GM19025 (cell line): ENCODE measurements at regions not wholly inside any gene's neighbourhood (a gene's known extent, or its start where the extent isn't known, plus 50 kb on each side); places are given as distances from the start of the nearest gene placed in this dataset.
"Not testable (repeated sequence)": the region's sequence is repeated elsewhere in the genome, so short reads cannot be mapped to it uniquely, and the experiment has no call there.

Experiments used
- ATAC-seq: cut with Tn5 transposase; IDR thresholded peaks from one replicate; pipeline ENCODE4 v1.9.1; 2021; ENCODE audit warnings: mild to moderate bottlenecking, low read depth, moderate library complexity; ENCODE audit not compliant: unreplicated experiment

GRCh38 chr11:49499117-49499516, 290.7 kb upstream of the FOLH1 start:
- ATAC-seq, result no peak

- no peak for ATAC-seq
These were observed 296.8 kb upstream of the FOLH1 start for GRCh38 chr11:49505231-49505630.

DNA sequence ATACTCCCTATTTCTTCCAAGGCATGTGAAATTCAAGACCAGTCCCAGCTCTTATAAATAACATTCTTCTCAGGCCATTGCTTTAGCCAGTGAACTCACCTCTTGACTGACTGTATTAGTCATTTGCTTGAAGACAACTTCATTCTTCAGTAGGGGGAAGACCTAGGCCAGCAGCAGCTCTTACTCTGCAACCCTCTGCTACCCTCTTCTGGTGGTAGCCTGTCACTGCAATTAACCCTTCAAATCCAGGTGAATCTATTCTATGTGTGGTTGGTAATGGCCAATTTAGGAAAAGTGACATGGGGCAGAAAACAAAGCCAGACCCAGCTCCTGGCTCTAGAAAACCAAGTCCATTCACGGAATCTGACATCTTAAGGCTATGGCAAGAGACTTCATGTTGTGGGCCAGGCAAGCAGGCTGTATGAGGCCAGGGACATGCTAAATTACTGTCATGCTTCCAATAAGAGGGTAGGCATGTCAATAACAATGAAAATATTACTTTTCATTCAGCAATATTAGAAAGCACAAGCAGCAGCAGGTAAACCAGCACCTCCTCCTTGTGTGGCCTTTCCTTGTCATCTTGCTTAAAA, 317.9 kb upstream of the FOLH1 start:
- ATAC-seq, result peak; percentile 84

DNA sequence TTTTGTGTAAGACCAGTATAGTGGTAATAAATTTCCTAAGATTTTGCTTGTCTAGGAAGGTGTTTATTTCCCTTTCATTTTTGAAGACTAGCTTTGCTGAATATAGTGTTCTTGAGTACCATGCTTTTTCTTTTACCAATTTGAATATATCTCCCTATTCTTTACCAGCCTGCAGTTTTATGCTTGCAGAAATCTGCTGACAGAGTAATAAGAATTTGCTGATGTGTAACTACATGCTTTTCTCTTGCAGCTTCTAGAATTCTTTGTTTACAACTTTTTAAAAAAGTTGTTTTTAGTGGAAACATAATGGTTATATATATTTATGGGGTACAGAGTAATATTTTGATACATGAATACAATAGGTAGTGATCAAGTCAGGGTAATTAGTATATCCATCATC, 324.8 kb upstream of the FOLH1 start:
- ATAC-seq, result no peak

DNA sequence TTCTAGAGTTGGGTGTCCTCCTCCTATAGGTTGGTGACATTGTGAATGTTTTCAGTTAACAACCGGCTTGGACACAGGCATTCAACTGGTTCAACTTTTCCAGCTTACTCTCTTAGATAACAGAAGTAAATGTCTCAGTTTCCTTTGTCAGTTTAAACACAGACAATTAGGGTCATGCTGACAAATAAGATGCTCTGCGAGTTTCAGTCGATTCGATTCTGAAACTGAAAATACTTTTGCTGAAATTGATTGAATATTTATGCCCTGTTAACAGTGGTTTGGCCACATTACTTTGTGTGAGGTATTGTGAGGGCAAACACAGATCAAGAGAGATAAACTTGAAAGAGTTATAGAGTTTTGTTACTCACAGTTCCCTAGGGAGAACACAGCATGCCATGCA, 330.5 kb upstream of the FOLH1 start:
- ATAC-seq, result not testable (repeated sequence)

DNA sequence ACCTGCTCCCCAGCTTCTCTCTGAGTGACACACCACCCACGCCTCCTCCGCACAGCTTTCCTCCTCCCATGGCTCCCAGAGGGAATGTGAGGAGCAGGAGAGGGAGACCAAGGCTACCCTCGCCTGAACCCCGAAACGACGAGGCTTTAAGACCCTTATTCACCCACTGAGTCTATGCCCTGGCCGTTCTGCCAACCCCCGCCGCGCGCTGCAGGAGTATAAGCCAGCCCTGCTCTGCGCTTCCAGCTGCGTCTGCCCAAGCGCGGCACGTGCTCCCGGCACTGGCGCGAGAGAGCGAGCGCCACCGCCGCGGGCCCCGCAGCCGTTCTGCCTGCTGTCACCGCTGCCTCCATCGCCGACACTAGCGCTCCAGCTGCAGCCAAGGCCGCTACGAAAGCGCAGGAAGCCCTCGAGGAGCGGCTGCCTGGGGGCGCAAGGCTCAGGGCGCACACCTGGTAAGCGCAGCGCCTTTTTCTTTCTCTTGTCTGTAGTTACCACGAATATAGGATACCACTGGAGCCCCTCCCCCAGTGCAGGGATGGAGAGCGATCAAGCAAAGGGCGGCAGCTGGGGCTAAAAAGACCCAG, 350.0 kb upstream of the FOLH1 start:
- ATAC-seq, result not testable (repeated sequence)

DNA sequence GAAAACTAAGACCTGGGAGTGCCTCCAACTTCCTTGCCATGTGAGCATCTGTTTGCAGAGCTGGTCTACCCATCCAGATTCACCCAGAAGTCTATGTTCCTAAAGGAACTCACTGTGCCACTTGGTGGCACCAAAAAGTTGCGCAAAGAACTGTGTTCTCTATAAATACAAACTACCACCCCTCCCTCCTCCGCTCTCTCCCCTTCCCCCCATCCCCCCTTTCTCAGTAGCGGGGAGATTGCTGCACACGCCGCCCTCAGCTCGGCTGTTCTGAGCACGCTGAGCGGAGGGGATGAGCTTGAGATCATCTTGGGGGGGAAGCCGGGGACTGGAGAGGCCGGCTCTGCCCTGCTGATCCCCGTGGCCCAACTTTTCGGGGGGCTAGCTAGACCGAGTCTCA, 352.2 kb upstream of the FOLH1 start:
- ATAC-seq, result not testable (repeated sequence)

DNA sequence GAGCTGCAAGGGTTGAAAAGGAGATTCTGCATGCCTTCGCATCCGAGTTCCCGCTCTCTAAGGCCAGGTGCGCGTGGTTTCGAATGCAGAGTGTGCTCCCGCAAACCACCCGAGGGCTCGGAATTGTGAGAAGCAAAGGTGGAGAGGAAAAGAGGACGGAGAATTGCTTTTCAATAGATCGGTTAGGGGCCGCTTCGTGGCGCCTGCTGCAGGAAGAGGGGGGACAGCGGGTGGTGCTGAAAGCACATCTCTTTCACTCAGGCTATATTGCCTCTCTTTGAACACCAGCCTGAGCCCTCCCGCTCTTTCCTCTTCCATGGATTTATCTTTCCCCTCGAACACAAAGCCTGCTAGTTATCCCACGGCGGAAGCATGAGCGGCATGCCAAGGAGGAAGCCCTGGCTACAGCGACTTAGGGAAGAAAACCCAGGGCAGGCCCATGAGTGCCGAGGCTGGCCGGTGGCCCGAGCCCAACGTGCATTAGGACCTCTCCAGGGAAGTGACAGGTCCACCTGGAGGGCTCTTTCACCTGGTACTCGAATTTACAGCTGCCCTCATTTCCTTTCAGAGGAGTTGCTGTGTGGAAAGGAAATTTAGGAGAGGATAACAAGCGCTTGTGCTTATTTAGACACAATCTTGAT, 353.0 kb upstream of the FOLH1 start:
- not testable (repeated sequence) for ATAC-seq

DNA sequence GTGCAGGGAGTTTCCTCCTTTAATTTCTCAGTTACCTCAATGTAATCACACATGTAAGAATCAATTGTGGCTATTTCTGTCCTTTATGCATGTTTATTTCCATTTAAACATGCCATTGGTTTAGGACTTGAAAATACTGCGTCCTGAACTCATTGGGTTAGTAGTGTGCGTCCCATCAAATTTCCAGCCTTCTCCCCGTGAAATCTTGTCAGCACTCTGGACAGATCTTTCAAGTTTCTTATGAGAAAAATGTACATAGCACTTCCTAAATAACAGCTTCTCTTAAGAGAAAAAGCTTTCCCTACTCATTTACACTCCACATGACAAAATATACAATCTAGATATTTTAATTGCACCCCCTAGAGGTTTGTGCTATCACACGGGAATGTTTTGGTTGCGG, 353.9 kb upstream of the FOLH1 start:
- ATAC-seq, result not testable (repeated sequence)

DNA sequence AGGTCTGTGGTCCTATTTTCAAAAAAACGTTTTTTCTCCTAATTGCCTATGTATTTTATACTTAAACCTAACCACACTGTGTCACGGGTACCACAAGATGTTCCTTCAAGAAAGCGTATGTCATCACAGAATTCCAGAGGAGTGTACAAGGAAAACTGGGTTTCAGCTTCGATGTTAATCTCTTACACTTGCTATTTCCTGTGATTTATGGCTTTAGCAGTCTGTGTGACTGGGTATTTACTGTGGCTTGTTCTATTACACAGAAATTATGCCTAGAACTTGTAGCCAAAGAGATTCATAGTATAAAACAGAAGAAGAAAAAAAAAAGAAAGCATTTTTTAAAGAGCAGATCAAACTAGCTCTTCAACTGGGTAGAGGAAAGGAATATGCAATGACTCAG, 371.1 kb upstream of the FOLH1 start:
- not testable (repeated sequence) for ATAC-seq

GRCh38 chr11:49585495-49585894, 366.7 kb upstream of the OR4C13 start:
- not testable (repeated sequence) for ATAC-seq

DNA sequence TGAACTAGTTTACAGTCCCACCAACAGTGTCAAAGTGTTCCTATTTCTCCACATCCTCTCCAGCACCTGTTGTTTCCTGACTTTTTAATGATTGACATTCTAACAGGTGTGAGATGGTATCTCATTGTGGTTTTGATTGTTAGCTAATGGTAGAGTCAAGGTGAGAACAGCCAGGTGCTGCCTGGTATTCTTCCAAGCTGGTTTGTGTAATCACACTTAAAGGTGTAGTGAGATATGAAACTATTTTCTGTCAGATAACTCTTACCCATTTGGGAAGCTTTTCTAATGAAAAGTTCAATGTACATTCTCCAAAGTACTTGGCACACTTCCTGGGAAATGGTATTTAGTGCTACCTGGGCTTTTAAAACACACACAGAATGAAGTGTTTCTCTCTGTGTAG, 343.3 kb upstream of the OR4C13 start:
- ATAC-seq, result not testable (repeated sequence)

DNA sequence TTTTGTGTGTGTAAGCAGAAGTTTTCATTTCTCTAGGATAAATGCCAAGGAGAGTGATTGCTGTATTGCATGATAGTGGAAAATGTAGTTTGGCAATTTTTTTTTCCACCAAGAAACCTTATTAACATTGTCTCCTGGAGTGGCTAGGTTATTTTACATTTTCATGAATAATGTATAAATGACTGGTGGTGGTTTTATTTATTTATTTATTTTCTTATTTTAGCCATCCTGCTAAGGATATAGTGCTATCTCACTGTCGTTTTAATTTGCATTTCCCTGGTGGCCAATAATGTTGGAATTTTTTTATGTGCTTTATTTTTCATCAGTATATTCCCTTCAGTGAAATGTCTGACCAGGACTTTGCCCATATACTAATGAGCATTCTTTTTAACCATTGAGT, 328.3 kb upstream of the OR4C13 start:
- not testable (repeated sequence) for ATAC-seq

DNA sequence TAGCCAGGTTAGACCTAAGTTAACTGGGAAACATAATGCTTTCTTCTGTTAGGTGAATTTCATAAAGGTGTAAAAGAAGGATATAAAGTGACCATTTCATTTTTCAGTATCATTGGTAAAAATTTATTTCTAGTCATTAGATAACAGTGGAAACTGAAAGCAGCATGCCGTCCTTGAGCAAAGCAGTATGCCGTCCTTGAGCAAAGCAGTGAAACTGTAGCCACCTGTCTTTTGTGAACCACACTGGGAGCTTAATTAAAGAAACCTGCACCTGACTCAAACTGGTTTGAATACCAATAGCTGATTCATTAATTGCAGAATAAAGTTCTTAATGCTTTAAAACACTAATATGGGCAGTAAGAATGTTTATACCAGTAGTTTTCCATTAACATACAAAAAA, 281.5 kb upstream of the OR4C13 start:
- not testable (repeated sequence) for ATAC-seq

DNA sequence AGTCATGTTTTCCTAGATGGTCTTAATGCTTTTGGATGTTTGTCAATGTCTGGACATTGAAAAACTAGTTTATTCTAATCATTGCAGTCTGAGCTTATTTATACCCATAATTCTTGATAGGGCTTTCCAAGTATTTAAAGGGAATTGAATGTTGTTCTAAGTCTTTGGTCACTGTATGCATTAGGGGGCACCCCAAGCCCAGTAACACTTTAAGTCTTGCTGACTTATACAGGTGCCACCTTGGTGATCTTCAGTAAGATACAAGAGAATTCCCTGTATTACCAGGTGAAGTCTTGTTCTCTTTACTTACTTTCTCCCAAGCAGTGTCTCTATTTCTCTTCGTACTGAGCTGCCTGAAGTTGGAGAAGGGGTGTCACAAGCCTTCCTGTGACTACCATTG, 250.1 kb upstream of the OR4C13 start:
- ATAC-seq, result not testable (repeated sequence)

DNA sequence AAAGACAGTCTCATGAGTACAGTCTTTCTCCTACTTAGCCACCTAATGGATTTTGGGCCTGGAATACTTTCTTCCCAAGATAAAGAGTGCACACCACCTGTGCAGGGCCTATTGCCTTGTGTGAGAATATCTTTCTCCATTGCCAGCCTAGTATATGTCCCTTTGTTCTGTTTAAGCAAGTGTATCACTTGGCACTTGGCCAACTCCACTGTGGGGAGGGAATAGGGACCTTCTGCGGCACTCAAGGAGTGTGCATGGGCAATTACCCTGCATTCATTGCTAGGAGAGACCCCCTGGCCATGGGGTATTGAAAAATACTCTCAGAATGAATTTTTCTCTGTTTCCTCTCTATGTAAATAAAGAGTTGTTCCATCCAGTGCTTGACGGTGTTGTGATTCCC, 201.7 kb upstream of the OR4C13 start:
- ATAC-seq, result not testable (repeated sequence)

- not testable (repeated sequence) for ATAC-seq
These were observed 201.2 kb upstream of the OR4C13 start for GRCh38 chr11:49750960-49751359.

- ATAC-seq, result not testable (repeated sequence)
These were observed 171.4 kb upstream of the OR4C13 start for GRCh38 chr11:49780791-49781190.

- ATAC-seq, result not testable (repeated sequence)
These were observed 170.2 kb upstream of the OR4C13 start for GRCh38 chr11:49782000-49782399.

GRCh38 chr11:49783841-49784240, 168.3 kb upstream of the OR4C13 start:
- not testable (repeated sequence) for ATAC-seq

DNA sequence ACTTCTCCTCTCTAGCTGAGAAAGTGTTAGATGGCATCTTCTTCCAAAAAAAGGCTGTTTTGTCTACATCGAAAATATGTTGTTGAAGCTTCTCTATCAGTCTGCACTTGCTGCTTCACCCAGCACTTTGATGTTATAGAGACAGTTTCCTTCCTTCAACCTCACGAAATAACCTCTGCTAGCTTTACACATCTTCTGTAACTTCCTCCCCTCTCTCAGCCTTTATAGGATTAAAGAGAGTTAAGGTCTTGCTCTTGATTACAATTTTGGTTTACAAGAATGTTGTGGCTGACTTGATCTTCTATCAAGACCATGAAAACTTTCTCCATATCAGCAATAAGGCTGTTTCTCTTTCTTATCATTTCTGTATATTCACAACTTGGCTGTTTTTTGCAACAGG, 162.4 kb upstream of the OR4C13 start:
- ATAC-seq, result not testable (repeated sequence)
